KMS-11 (cell line): ENCODE measurements at regions not wholly inside any gene's neighbourhood (a gene's known extent, or its start where the extent isn't known, plus 50 kb on each side); places are given as distances from the start of the nearest gene placed in this dataset.

Source experiments
- H2AFZ ChIP-seq: fragments of 200-600 bp; sonication (generic); 2 replicates; pipeline ENCODE4 v1.6.1; 2016; ENCODE audit warnings: antibody characterized with exemption, mixed run types, low read depth
- H3K27ac ChIP-seq: fragments of 200-600 bp; sonication (generic); 2 replicates; pipeline ENCODE4 v1.6.1; 2016; ENCODE audit warnings: mild to moderate bottlenecking, mixed run types
- H3K27me3 ChIP-seq: fragments of 200-600 bp; sonication (generic); 2 replicates; pipeline ENCODE4 v1.6.1; 2017; ENCODE audit warnings: mild to moderate bottlenecking, low read depth, mixed run types, moderate library complexity; ENCODE audit not compliant: insufficient read depth
- H3K36me3 ChIP-seq: fragments of 200-600 bp; sonication (generic); 2 replicates; pipeline ENCODE4 v1.6.1; 2017; ENCODE audit warnings: mild to moderate bottlenecking, mixed run types; ENCODE audit not compliant: insufficient read depth
- H3K4me1 ChIP-seq: fragments of 200-600 bp; sonication (generic); 2 replicates; pipeline ENCODE4 v1.6.1; 2016; ENCODE audit warnings: mild to moderate bottlenecking, low read depth, mixed run types; ENCODE audit not compliant: poor library complexity, severe bottlenecking
- H3K4me2 ChIP-seq: fragments of 200-600 bp; sonication (generic); 2 replicates; pipeline ENCODE4 v1.7.0; 2016; ENCODE audit warnings: mild to moderate bottlenecking, mixed run types
- H3K4me3 ChIP-seq: fragments of 200-600 bp; sonication (generic); IDR thresholded peaks from 2 replicates; pipeline ENCODE4 v1.6.1; 2017; ENCODE audit warnings: low read depth, low read length, mixed read lengths; ENCODE audit not compliant: insufficient read depth
- H3K79me2 ChIP-seq: fragments of 200-600 bp; sonication (generic); 2 replicates; pipeline ENCODE4 v1.6.1; 2016; ENCODE audit warnings: low read depth, mixed run types; ENCODE audit not compliant: insufficient read depth
- H3K9ac ChIP-seq: fragments of 200-600 bp; sonication (generic); 2 replicates; pipeline ENCODE4 v1.6.1; 2016; ENCODE audit warnings: mild to moderate bottlenecking, mixed run types
- H4K20me1 ChIP-seq: fragments of 200-600 bp; sonication (generic); 2 replicates; pipeline ENCODE4 v1.6.1; 2016; ENCODE audit warnings: mild to moderate bottlenecking, mixed run types; ENCODE audit not compliant: insufficient read depth
- CTCF ChIP-seq: fragments of 200-600 bp; sonication (generic); conservative IDR thresholded peaks from 2 replicates; pipeline ENCODE4 v1.6.1; 2017; ENCODE audit warnings: low read depth, mild to moderate bottlenecking, antibody characterized with exemption, low read length, moderate library complexity, mixed read lengths

GRCh38 chr15:67972377-67972776 lies 81.7 kb upstream of the PIAS1 start:
- no peak overlapping the region for H3K4me2 ChIP-seq
- no peaks in the 10 kb centered on the region for H3K27me3 ChIP-seq
- no peak for TF ChIP-seq CTCF
- no peaks in the 10 kb centered on the region for H4K20me1 ChIP-seq
- no peaks in the 10 kb centered on the region for H3K36me3 ChIP-seq
- H3K79me2 ChIP-seq = no peaks in the 10 kb centered on the region
- no peak overlapping the region for H2AFZ ChIP-seq
- no peak overlapping the region for H3K4me3 ChIP-seq
- H3K4me1 ChIP-seq = no peaks in the 10 kb centered on the region
- H3K9ac ChIP-seq = no peak overlapping the region
- no peak overlapping the region for H3K27ac ChIP-seq

- Histone ChIP-seq H4K20me1 (no peaks in the 10 kb centered on the region), H3K27ac (no peak overlapping the region), H3K36me3 (no peaks in the 10 kb centered on the region), H3K4me3 (no peak overlapping the region), H3K4me2 (no peak overlapping the region), H3K4me1 (no peaks in the 10 kb centered on the region), H2AFZ (no peak overlapping the region), H3K27me3 (no peaks in the 10 kb centered on the region), H3K79me2 (no peaks in the 10 kb centered on the region), H3K9ac (no peak overlapping the region)
- no peak for TF ChIP-seq CTCF
Observed at GRCh38 chr15:67973846-67974245, 80.3 kb upstream of the PIAS1 start.

DNA sequence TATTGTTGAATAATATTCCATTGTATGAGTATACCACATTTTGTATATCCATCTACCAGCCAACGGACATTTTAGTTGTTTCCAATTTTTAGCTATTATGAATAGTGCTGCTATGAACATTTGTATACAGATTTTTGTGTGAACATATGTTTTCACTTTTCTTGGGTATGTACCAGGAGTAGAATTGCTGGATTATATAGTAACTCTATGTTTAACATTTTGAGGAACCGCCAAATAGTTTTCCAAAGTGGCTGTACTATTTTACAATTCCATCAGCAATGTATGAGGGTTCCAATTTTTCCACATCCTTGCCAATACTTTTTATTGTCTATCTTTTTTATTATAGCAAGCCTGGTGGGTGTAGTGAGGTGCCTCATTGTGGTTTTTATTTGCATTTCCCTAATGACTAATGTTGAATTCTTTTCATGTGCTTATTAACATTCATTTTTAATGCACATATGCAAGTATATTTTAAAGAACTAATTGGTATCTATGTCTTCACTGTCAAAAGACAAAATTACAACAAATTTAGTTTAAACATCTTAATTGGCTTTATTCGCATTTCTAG lies 77.5 kb upstream of the PIAS1 start:
- H4K20me1 ChIP-seq = no peaks in the 10 kb centered on the region
- no peaks in the 10 kb centered on the region for H3K36me3 ChIP-seq
- no peaks in the 10 kb centered on the region for H3K27me3 ChIP-seq
- H3K79me2 ChIP-seq = no peaks in the 10 kb centered on the region
- H3K9ac ChIP-seq = no peak overlapping the region
- TF ChIP-seq CTCF = no peak
- H2AFZ ChIP-seq = no peak overlapping the region
- H3K27ac ChIP-seq = no peak overlapping the region
- no peak overlapping the region for H3K4me3 ChIP-seq
- no peaks in the 10 kb centered on the region for H3K4me1 ChIP-seq
- H3K4me2 ChIP-seq = no peak overlapping the region

GRCh38 chr15:67977414-67978089 lies 76.6 kb upstream of the PIAS1 start:
- Histone ChIP-seq H3K4me1 (no peaks in the 10 kb centered on the region), H4K20me1 (no peaks in the 10 kb centered on the region), H3K9ac (no peak overlapping the region), H3K4me2 (no peak overlapping the region), H2AFZ (no peak overlapping the region), H3K36me3 (no peaks in the 10 kb centered on the region), H3K27ac (no peak overlapping the region), H3K4me3 (no peak overlapping the region), H3K79me2 (no peaks in the 10 kb centered on the region), H3K27me3 (no peaks in the 10 kb centered on the region)
- TF ChIP-seq CTCF = no peak
